Subcutaneous abdominal adipose tissue (tissue), 5 donors: ENCODE measurements at regions not wholly inside any gene's neighbourhood (a gene's known extent, or its start where the extent isn't known, plus 50 kb on each side); places are given as distances from the start of the nearest gene placed in this dataset.

Experiments used
- H3K27ac ChIP-seq: one replicate; pipeline ENCODE4 v1.7.0; 2013; ENCODE audit warnings: low read depth, mild to moderate bottlenecking, inconsistent platforms, low read length, moderate library complexity
- H3K27me3 ChIP-seq, 5 donors: one replicate each; pipeline ENCODE4 v1.7.0; 2013; ENCODE audit warnings: low read length in 5 of 5, inconsistent platforms in 1 of 5; ENCODE audit not compliant: control insufficient read depth in 5 of 5, insufficient read depth in 4 of 5
- H3K36me3 ChIP-seq, 5 donors: one replicate each; pipeline ENCODE4 v1.7.0; 2013; ENCODE audit warnings: low read length in 5 of 5; ENCODE audit not compliant: control insufficient read depth in 5 of 5, insufficient read depth in 5 of 5
- H3K4me1 ChIP-seq, 5 donors: one replicate each; pipeline ENCODE4 v1.7.0; 2013; ENCODE audit warnings: low read length in 5 of 5, mild to moderate bottlenecking in 3 of 5, moderate library complexity in 1 of 5; ENCODE audit not compliant: control insufficient read depth in 5 of 5, insufficient read depth in 5 of 5
- H3K4me3 ChIP-seq, 5 donors: one replicate each; pipeline ENCODE4 v1.7.0; 2013; ENCODE audit warnings: low read length in 5 of 5, low read depth in 1 of 5
- H3K9ac ChIP-seq, 5 donors: one replicate each; pipeline ENCODE4 v1.7.0; 2013; ENCODE audit warnings: low read length in 5 of 5, mild to moderate bottlenecking in 4 of 5, moderate library complexity in 3 of 5
- H3K9me3 ChIP-seq, 5 donors: one replicate each; pipeline ENCODE4 v1.7.0; 2013; ENCODE audit warnings: low read length in 5 of 5; ENCODE audit not compliant: control insufficient read depth in 5 of 5
- donor health status: healthy.
- donor health status: healthy.
- donor health status: healthy.
- donor health status: healthy.
- donor health status: healthy.

- Histone ChIP-seq H3K4me3 (no peak overlapping the region), H3K9me3 (peaks cover 0 to 7% (median 4%) of the 10 kb centered on the region in 5 donors), H3K4me1 (peaks cover 0 to 8% (median 7%) of the 10 kb centered on the region in 5 donors), H3K9ac (no peak overlapping the region), H3K27ac (no peak overlapping the region), H3K36me3 (no peaks in the 10 kb centered on the region), H3K27me3 (peaks cover 6 to 27% (median 18%) of the 10 kb centered on the region in 5 donors)
Observed at GRCh38 chr20:57087705-57088104, 178.7 kb downstream of the BMP7 start.

- Histone ChIP-seq H3K4me1 (peaks cover 0 to 8% (median 7%) of the 10 kb centered on the region in 5 donors), H3K4me3 (no peak overlapping the region), H3K9me3 (peaks cover 0 to 5% (median 4%) of the 10 kb centered on the region in 5 donors), H3K9ac (no peak overlapping the region), H3K27me3 (peaks cover 6 to 26% (median 19%) of the 10 kb centered on the region in 5 donors), H3K36me3 (no peaks in the 10 kb centered on the region), H3K27ac (no peak overlapping the region)
Observed at GRCh38 chr20:57088436-57088835, 178.0 kb downstream of the BMP7 start.

GRCh38 chr20:57089699-57090144 is 176.7 kb downstream of the BMP7 start:
- Histone ChIP-seq H3K27me3 (peaks cover 6 to 28% (median 24%) of the 10 kb centered on the region in 5 donors), H3K27ac (no peak overlapping the region), H3K9ac (no peak overlapping the region), H3K4me1 (peaks cover 0 to 8% (median 7%) of the 10 kb centered on the region in 5 donors), H3K36me3 (no peaks in the 10 kb centered on the region), H3K4me3 (no peak overlapping the region), H3K9me3 (peaks cover 0 to 5% (median 4%) of the 10 kb centered on the region in 5 donors)

- Histone ChIP-seq H3K4me1 (peaks cover 0 to 8% (median 7%) of the 10 kb centered on the region in 5 donors), H3K9ac (no peak overlapping the region), H3K4me3 (no peak overlapping the region), H3K36me3 (no peaks in the 10 kb centered on the region), H3K27ac (no peak overlapping the region), H3K27me3 (peaks cover 6 to 28% (median 24%) of the 10 kb centered on the region in 5 donors), H3K9me3 (peaks cover 0 to 5% (median 4%) of the 10 kb centered on the region in 5 donors)
Observed at GRCh38 chr20:57090590-57091560, 175.6 kb downstream of the BMP7 start.

- no peaks in the 10 kb centered on the region for H3K36me3 ChIP-seq
- H3K9ac ChIP-seq = no peak overlapping the region
- H3K4me1 ChIP-seq = peaks cover 0 to 8% (median 7%) of the 10 kb centered on the region in 5 donors
Observed at GRCh38 chr20:57091748-57092111, 174.7 kb downstream of the BMP7 start.

GRCh38 chr20:57092112-57092899 is 174.1 kb downstream of the BMP7 start:
- Histone ChIP-seq H3K9ac (no peak overlapping the region), H3K4me3 (no peak overlapping the region), H3K27ac (no peak overlapping the region), H3K4me1 (peaks cover 0 to 8% (median 7%) of the 10 kb centered on the region in 5 donors), H3K9me3 (peaks cover 0 to 5% (median 4%) of the 10 kb centered on the region in 5 donors), H3K36me3 (no peaks in the 10 kb centered on the region), H3K27me3 (peaks cover 6 to 22% (median 21%) of the 10 kb centered on the region in 5 donors)

More at GRCh38 chr20:57091748-57092111, 174.7 kb downstream of the BMP7 start:
- Histone ChIP-seq H3K9me3 (peaks cover 0 to 5% (median 4%) of the 10 kb centered on the region in 5 donors), H3K27me3 (peaks cover 6 to 24% (median 20%) of the 10 kb centered on the region in 5 donors), H3K27ac (no peak overlapping the region), H3K4me3 (no peak overlapping the region)

GRCh38 chr20:57092900-57093530 is 173.4 kb downstream of the BMP7 start:
- no peak overlapping the region for H3K9ac ChIP-seq
- H3K27me3 ChIP-seq = peaks cover 6 to 24% (median 17%) of the 10 kb centered on the region in 5 donors
- H3K9me3 ChIP-seq = no peaks in the 10 kb centered on the region
- no peak overlapping the region for H3K4me3 ChIP-seq
- no peaks in the 10 kb centered on the region for H3K36me3 ChIP-seq
- no peak overlapping the region for H3K27ac ChIP-seq
- peaks cover 0 to 8% (median 7%) of the 10 kb centered on the region in 5 donors for H3K4me1 ChIP-seq

- Histone ChIP-seq H3K27me3 (peaks cover 6 to 22% (median 17%) of the 10 kb centered on the region in 5 donors), H3K9ac (no peak overlapping the region), H3K36me3 (no peaks in the 10 kb centered on the region), H3K4me1 (peaks cover 0 to 8% (median 7%) of the 10 kb centered on the region in 5 donors), H3K9me3 (no peaks in the 10 kb centered on the region), H3K27ac (no peak overlapping the region), H3K4me3 (no peak overlapping the region)
Observed at GRCh38 chr20:57093766-57094165, 172.7 kb downstream of the BMP7 start.

GRCh38 chr20:57094252-57094891 is 172.1 kb downstream of the BMP7 start:
- H3K4me1 ChIP-seq = peaks cover 0 to 8% (median 7%) of the 10 kb centered on the region in 5 donors
- H3K4me3 ChIP-seq = no peak overlapping the region
- H3K9me3 ChIP-seq = no peaks in the 10 kb centered on the region
- H3K27ac ChIP-seq = no peak overlapping the region
- H3K27me3 ChIP-seq = peaks cover 1 to 17% (median 15%) of the 10 kb centered on the region in 5 donors
- H3K36me3 ChIP-seq = no peaks in the 10 kb centered on the region
- no peak overlapping the region for H3K9ac ChIP-seq
